Motor neuron (in vitro differentiated cells): ENCODE measurements at regions not wholly inside any gene's neighbourhood (a gene's known extent, or its start where the extent isn't known, plus 50 kb on each side); places are given as distances from the start of the nearest gene placed in this dataset.
A peak's percentile ranks its signal among the peaks of the same experiment; 100 is the strongest.

ENCODE experiments used
- ATAC-seq, 8 experiments: fragments of 200-7000 bp; cut with Tn5 transposase; replicated peaks in 6 of 8; 2 replicates each; pipeline ENCODE4 v1.8.0; 2021; ENCODE audit warnings: mild to moderate bottlenecking in 8 of 8, moderate library complexity in 8 of 8
- H3K27ac ChIP-seq, 2 donors: fragments of 250-450 bp; sonication (Bioruptor Pico); 2 replicates each; pipeline ENCODE4 v1.9.0; 2021; ENCODE audit warnings: antibody characterized with exemption in 2 of 2, mild to moderate bottlenecking in 2 of 2, moderate library complexity in 1 of 2
- H3K4me1 ChIP-seq, 2 donors: fragments of 250-450 bp; sonication (Bioruptor Pico); replicated peaks in 1 of 2; 2 replicates each; pipeline ENCODE4 v1.6.1; 2021; ENCODE audit warnings: antibody characterized with exemption in 2 of 2, mild to moderate bottlenecking in 2 of 2, moderate library complexity in 1 of 2
- H3K4me3 ChIP-seq, 5 donors: fragments of 250-450 bp; sonication (Bioruptor Pico); 2 replicates each; pipeline ENCODE4 v1.9.0; 2021; ENCODE audit warnings: antibody characterized with exemption in 5 of 5, mild to moderate bottlenecking in 5 of 5, moderate library complexity in 4 of 5
- WGBS, 10 experiments: fragments of 450-650 bp; shearing (Covaris generic); methylation state at CpG; one replicate each; pipeline ENCODE4 v1.0.0; 2022; 5-methylcytosine and 5-hydroxymethylcytosine counted together
- in situ Hi-C, 9 experiments: fragments of 400-800 bp; cut with MboI; loops; one replicate each; pipeline ENCODE4 v1.15.0; 2021; ENCODE audit warnings: low sequenced_read_pairs in 9 of 9, low pct_unique_long_range_greater_than_20kb in 2 of 9; ENCODE audit not compliant: unreplicated experiment in 9 of 9

DNA sequence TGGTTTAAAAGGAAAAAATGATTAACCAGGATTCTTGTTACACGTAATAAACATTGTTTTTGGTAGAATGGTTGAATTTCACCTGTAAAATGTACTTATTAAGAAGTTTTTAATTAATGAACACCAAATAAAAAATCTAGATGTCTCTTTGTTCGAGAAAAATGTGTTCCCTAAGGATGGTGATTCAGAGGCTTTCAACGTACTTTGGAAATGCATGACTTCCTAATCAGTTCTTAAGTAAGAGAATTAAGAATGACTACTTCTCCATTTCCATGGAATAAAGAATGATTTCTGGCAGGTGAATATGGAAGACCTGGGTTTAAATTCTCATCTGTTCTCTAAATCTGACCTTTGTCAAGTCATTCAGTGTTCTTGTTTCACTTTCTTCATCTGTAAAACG lies 428.6 kb downstream of the KCNH5 start:
- in situ Hi-C loops = no loop called here
- Histone ChIP-seq H3K27ac (no peak overlapping the region), H3K4me3 (no peak overlapping the region), H3K4me1 (no peaks in the 10 kb centered on the region)
- WGBS, 10 experiments = 0 to 93% (median 78%) methylated on average over 1 to 4 of the region's 4 CpGs; no CpG with 5 or more reads in 1 of the 10 experiments
- no peak for ATAC-seq

DNA sequence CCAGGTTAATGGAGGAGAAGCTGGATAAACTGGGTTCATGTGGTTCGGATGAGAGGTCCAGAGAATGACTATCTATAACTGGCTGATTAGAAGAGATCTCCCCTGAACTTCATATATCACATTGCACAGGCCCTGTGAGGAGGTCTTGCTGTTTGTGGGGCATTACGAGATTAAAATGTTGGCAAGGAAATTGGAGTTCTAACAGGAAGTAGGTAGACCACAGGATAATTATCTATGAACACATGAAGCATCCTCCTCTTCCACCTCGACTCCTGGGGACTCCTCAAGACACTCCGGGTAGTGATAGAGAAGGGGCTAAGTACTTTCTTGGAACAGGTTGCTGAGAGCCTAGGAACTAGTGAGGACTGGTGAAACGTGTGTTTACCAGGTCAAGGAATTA lies 418.8 kb downstream of the KCNH5 start:
- ATAC-seq = no peak
- H3K27ac ChIP-seq = no peak overlapping the region
- in situ Hi-C loops = no loop called here
- H3K4me1 ChIP-seq = no peaks in the 10 kb centered on the region
- 13 to 100% (median 67%) methylated on average over 1 to 5 of the region's 5 CpGs; no CpG with 5 or more reads in 1 of the 10 experiments for WGBS, 10 experiments
- no peak overlapping the region for H3K4me3 ChIP-seq

DNA sequence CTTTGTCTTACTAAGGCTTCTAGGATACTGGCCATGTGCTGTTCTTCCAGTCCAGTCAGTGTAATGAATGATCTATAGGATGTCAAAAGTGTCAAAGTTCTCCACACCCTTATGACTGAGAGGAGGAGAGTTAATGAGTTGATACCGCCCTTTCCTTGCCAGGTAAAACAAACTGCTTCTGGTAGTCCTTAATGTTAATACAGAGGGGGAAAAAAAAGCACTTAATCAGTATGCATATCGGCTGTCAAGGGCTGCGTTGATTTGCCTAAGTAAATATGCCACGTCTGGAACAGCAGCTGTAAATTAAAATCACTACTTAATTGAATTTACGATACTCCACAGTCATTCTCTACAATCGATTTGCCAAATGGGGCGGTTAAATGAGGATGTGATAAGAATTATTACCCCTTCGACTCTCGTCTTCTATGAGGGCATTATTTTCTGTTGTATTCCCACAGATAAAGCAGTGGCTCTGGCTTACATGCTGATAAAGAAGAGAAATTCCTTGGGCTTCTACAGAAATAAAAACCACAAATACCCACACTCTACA lies 416.0 kb downstream of the KCNH5 start:
- 0 to 74% (median 63%) methylated on average over 1 to 7 of the region's 9 CpGs; no CpG with 5 or more reads in 2 of the 10 experiments for WGBS, 10 experiments
- ATAC-seq = peak in 2 of 8 experiments; percentile 43 to 44
- in situ Hi-C loops = no loop called here
- Histone ChIP-seq H3K4me3 (no peak overlapping the region), H3K27ac (no peak overlapping the region), H3K4me1 (no peaks in the 10 kb centered on the region)

DNA sequence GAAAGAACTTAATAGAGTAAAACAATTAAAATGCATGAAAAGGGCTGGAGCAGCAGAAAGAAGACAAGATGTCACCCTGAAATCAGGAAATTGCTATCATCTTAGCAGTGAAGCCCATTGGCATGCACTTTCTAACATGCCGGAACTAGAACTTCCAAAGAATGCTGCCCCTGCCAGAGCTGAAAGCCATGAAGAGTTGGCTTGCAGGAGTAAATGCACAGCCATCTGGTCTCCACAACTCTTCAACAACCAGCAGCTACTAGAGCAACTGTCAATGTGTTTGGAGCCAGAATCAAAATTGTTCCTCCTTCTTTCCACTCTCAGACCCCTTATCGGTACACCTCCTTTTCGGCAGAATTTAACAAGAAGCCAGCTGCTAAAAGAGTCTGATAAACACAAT lies 414.1 kb downstream of the KCNH5 start:
- H3K4me3 ChIP-seq = no peak overlapping the region
- no peak for ATAC-seq
- H3K27ac ChIP-seq = no peak overlapping the region
- WGBS, 10 experiments = 0 to 100% (median 87%) methylated on average over 2 to 3 of the region's 3 CpGs; no CpG with 5 or more reads in 3 of the 10 experiments
- no peaks in the 10 kb centered on the region for H3K4me1 ChIP-seq
- in situ Hi-C loops = no loop called here

DNA sequence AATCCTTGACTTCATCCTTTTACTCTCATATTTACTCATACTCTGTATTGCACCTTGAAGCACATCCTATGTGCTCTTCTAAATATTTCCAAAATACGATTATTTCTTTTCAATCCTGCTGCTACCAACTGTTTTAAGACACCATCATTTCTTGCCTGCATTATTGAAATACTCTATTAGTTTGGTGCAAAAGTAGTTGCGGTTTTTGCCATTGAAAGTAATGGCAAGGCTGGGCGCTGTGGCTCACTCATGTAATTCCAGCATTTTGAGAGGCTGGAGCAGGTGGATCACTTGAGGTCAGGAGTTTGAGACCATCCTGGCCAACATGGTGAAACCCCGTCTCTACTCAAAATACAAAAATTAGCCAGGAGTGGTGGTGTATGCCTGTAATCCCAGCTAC lies 412.5 kb downstream of the KCNH5 start:
- no peak for ATAC-seq
- in situ Hi-C loops = no loop called here
- H3K4me3 ChIP-seq = no peak overlapping the region
- 30 to 100% (median 81%) methylated on average over 1 to 4 of the region's 4 CpGs; no CpG with 5 or more reads in 1 of the 10 experiments for WGBS, 10 experiments
- no peak overlapping the region for H3K27ac ChIP-seq
- no peaks in the 10 kb centered on the region for H3K4me1 ChIP-seq

DNA sequence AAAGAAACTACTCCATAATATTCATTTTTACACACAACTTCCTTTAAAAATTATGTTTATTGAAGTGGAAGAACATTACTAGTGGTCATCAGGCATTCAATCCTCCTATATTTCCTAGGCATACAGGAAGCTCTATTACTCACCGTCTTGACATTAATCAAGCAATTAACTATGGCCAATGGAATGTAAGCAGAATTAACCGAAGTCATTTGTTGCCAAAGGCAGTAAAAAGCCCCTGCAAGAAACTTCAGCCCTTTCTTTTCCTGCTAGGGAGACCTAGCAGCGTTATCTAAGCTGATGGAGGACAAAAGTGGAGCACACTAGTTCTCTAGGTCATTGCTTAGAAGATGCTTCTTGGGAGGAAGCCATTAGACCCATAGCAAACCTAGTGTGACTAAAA lies 399.6 kb downstream of the KCNH5 start:
- H3K4me1 ChIP-seq = no peaks in the 10 kb centered on the region
- no peak overlapping the region for H3K27ac ChIP-seq
- H3K4me3 ChIP-seq = no peak overlapping the region
- in situ Hi-C loops = no loop called here
- no peak for ATAC-seq
- 0 to 100% (median 52%) methylated on average over 1 to 3 of the region's 3 CpGs for WGBS, 10 experiments
